ENCODE measurements at regions not wholly inside any gene's neighbourhood (a gene's known extent, or its start where the extent isn't known, plus 50 kb on each side); places are given as distances from the start of the nearest gene placed in this dataset.
"Not testable (repeated sequence)": the region's sequence is repeated elsewhere in the genome, so short reads cannot be mapped to it uniquely, and the experiment has no call there.

DNA sequence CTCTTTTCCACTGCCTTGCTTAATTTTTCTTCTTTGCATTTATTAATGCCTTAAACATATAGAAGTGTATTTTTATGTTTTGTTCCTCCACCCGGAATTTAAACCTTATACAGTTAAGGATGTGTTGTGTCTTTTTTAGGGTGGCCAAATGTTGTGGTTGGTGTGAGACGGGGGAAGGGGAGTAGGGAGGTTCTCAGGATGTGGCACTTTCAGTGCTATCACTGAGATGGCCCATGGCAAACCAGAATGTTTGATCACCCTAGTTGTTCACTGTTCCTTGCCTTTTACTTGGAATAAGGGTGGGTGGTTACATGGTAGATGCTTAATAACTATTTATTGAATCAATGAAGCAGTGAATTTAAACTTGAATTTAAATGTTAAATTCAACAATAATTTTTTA lies 216.0 kb upstream of the SLITRK1 start:
- DNase-seq = no peak

DNA sequence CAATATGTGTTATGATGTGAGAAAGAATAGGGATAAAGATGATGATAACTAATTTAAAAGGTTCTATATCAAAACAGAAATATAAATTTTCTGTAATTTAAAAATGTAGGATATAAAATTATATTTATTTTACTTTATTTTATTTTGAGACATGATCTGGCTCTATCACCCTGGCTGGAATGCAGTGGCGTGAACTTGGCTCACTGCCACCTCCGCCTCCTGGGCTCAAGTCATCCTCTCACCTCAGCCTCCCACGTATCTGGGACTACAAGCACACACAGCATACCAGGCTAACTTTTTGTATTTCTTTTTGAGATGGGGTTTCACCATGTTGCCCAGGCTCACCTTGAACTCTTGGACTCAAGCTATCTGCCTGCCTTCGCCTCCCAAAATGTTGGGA lies 214.9 kb upstream of the SLITRK1 start:
- DNase-seq = no peak

DNA sequence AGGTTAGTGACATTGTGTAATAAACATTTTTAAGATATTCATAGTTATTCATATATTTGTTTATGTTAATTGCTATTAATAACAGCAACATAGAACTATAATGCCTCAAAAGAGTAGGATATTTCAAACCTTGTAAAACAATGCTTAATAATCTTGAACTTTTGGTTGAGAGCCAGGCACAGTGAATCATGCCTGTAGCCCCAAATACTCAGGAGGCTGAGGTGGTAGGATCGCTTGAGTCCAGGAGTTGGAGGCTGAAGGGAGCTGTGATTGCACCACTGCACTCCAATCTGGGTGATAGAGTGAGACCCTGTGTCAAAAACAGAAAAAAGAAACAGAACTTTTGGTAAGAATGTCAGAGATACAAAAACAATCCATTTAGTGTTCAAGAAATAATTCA lies 213.9 kb upstream of the SLITRK1 start:
- no peak for DNase-seq

DNA sequence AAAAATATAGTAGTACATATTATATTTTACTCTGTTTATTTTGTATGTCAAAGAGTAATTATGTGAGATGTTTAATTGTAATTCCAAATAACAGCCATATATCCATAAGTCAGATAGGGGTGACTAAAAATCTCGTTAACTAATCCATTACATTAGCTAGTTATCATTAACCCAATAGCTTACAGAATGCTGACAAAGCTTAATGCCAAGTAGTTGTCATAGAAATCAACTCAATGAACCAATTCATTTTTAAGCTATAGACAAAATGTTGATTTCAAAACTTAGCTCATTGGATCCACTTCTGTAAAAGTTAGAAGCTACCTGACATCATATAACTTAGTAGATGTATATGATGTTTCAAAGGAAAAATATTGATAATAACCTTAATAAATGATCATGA lies 206.7 kb upstream of the SLITRK1 start:
- no peak for DNase-seq

DNA sequence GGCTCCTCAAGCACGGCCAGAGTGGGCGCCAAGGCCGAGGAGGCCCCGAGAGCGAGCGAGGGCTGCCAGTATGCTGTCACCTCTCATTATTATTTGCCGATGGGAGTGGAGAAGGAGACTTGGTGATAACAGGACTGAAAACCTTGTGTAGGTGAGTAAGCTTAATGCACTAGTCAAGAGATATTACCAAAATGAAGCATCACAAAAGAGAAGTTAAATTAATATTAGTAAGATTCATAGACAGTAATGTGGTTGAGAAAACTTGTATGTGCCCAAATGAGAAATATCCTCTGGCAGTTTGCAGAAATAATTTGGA lies 204.5 kb upstream of the SLITRK1 start:
- no peak for DNase-seq

DNA sequence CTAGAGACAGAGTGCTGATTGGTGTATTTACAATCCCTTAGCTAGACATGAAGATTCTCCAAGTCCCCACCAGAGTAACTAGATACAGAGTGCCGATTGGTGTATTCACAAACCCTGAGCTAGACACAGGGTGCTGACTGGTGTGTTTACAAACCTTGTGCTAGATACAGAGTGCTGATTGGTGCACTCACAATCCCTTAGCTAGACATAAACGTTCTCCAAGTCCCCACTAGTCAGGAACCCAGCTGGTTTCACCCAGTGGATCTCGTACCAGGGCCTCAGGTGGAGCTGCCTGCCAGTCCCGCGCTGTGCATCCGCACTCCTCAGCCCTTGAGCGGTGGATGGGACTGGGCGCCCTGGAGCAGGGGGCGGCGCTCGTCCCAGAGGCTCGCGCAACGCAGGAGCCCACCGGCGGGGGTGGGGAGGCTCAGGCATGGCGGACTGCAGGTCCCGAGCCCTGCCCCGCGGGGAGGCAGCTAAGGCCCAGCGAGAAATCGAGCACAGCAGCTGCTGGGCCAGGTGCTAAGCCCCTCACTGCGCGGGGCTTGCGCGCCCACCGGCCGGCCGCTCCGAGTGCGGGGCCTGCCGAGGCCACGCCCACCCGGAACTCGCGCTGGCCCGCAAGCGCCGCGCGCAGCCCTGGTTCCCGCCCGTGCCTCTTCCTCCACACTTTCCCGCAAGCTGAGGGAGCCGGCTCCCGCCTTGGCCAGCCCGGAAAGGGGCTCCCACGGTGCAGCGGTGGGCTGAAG lies 204.0 kb upstream of the SLITRK1 start:
- not testable (repeated sequence) for DNase-seq

DNA sequence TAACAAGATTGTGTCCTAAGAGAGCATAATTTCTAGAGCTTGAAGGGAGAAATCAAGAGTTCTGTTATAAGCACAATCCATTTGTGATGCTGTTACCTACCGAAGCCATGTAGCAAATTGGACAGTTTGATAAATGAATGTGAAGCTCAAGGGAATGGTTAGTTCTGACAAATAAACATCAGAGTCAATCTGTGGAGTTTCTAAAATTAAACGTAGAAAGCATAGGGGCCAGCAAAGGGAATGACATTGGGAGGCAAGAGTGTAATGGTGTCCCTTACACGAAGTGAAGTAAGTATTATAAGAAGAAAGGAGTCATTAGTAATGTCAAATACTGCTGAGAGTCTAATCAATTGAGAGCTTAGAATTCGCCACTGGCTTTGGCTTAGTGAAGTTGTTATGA lies 200.2 kb upstream of the SLITRK1 start:
- DNase-seq = no peak

DNA sequence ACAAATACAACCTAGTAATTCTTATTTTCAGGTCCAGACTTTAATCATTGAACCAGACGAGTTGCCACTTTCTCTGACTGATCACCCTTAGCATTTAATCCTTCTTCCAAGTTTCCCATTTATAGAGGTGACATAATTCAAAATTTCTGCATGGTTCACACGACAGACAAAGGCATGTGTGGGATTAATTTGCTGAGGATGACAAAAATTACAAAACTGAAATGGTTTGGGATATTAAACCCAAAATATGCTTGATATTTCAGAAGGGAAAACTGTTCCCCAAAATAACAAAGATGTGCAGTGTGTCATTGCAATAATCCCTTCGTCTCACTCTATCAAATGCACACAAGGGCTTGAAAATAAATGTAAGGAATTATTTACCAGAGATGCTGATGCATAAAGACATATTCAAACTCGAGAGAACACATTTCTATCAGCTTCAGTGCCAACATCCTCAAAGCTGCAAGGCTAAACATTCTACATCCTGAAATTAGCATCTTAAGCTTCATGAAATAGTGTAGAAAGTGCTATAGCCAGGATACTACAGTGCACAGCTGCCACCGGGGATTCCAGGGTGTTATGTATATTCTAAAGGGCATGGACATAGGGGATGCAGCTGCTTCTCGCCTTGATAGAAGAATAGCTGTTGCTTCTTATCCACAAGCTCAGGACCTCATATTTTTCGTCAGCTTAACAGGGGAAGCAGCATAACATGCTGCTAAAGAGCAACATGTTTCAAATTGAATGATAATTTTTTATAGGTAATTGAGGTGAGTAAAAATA lies 198.7 kb upstream of the SLITRK1 start:
- DNase-seq = no peak

DNA sequence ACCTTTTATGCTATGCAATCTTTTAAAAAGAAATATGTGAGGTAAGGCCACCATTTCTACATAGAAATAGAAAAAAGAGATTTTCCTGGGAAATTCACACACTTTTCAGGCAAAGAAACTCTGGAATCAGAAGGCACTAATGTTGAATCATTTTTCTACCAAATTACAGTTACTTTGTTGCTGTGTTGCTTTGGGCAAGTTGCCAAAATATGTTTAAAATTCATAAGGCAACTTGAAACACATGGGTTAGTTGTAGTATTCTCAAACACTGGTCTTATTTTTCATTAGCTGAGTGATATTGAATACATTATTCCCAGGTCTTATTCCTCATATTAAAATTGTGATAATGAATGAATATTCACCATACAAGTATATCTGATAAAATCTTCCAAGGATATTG lies 195.0 kb upstream of the SLITRK1 start:
- no peak for DNase-seq

DNA sequence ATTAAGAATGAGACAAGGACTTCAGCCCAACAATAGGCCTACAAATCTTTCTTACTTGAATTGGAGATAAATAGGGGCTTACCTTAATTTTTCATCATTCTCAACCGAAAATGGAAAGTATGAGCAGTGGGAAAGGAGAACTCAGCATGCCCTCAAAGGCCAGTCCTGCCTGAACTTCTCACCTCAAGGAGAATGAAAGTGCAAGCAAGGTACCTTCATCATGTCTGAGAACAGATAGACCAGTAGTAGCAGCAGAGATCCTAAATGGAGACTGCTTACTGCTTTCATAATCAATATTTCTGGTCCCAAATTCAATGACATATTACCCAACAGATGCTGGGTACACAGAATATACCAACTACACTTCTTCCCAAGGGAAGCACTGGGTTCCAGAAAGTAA lies 194.0 kb upstream of the SLITRK1 start:
- DNase-seq = no peak

DNA sequence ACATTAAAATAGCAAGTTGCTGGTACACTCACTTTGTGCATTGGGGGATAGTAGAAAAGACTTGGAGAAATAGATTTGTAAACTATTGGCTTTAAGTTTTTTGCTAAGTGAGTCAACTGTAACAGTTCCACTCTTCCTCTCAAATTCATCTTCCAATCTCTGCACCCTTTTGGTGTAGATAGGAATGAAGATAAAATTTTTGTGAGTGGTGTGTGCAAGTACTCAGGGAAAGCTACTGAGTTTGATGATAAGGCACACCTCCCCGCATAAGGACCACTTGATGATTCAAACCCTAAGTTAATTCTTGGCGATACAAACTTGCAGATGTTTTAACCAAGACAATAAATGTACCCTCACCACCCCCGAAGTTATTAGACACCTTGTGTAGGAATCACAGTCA lies 168.3 kb upstream of the SLITRK1 start:
- no peak for DNase-seq

DNA sequence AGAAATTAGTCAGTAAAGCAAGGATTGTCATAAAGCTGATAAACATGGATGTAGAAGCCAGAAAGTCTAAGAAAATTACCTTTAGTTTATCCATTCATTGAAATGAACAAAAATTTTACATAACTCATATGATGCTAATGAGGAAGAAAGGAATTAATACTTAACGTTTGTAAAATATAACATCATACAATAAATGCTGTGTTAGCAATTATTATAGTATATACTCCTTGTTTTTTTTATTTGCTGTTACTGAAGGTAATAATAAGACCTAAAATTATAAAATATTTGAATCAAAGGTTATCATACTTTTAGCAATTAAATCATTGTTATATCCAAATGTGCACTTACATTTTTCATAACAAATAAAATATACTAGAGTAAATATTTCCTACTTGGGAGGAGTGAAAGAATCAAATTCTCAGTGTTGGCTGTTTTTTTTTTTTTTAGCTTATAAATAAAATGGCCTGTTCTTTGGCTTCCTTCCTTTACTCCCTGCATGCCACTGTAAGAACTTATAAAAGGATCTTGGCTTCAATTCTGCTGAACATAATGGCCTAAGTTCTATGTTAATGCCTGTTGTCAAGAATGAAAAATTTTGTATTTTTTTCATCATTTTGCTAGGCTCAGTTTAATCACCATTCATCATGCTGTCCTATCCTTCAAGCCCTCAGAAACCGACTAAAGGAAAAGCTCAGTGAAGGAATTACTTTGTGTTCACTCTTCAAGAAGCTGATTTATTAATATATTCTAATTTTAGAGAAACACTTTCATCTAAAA lies 167.4 kb upstream of the SLITRK1 start:
- no peak for DNase-seq

DNA sequence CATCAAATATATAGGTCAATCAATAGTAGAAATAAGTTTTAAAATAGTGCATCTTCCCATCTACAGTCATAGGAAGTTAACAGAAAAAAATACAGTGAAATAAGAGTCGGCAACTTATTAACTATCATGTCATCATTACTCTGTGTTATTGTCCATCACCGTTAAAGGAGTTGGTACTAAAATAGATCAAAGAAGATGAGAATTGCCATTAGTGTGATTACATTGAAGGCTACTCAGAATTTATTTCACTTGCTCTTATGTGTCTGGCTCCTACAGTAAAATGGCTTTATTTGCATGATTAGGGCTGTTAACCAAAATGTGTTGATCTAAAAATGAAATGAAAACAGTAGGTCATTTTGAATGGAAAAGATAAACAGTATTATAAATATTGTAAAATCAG lies 162.5 kb upstream of the SLITRK1 start:
- DNase-seq = no peak

DNA sequence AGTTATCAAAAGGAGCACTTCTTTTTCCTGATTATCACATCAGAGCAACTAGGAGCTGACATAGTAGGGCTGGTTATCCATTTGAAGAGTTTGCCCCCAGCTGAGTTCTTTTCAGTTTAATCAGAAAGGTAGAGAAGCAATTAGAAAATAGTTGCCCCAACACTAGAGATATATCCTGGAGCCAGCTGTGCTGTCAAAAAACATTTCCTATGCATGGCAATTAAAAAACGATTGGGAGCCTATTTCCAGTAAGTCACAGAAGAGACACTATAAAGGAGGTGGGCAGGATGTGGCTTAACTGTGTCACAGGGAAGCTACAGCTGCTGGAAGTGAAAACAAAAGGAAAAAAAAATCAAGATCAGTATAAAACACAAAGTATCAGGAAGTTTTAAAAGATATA lies 155.7 kb upstream of the SLITRK1 start:
- no peak for DNase-seq

DNA sequence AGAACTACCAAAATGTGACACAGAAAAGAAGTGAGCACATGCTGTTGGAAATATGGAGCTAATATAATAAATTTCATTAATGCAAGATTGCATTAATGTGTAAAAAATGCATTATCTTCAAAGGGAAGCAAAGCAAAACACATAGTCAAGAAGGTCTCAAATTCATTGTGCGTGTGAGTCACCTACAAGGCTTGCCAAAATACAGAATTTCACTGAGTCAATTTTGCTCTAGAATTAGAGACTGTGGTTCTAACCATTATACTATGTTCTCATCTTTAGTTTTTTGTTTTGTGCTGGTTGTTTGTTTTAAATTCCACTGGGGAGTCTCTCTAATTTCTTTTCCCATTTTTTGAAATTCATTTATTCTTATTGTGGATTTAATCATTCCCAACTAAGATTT lies 149.8 kb upstream of the SLITRK1 start:
- no peak for DNase-seq

DNA sequence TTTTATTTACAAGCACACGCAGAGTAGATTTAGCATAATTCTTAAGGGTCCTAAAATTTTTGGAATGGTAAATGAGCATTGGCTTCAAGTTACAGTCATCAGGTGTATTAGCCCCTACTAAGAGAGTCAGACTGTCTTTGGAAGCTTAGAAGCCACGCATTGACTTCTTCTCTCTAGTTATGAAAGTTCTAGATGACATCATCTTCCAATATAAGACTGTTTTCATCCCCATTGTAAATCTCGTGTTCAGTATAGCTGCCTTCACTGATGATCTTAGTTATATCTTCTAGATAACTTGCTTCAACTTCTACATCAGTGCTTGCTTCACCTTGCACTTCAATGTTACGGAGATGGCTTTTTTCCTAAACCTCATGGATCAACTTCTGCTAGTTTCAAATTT lies 148.8 kb upstream of the SLITRK1 start:
- DNase-seq = no peak

DNA sequence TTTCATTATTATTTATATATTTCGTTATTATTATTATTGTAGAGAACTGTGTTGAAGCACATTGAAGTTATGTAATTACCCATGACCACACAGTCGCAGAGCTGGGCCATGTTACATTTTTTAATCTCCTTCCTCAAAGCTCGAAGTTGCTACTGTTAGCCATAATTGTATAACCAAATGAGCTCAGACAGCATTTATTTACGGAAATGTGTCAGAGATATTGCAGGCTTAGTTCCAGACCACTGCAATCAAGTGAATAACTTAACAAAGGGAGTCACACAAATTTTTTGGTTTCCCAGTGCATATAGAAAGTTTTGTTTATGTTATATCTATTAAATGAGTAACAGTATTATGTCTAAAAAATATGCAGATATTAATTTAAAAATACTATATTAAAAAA lies 147.1 kb upstream of the SLITRK1 start:
- DNase-seq = no peak

DNA sequence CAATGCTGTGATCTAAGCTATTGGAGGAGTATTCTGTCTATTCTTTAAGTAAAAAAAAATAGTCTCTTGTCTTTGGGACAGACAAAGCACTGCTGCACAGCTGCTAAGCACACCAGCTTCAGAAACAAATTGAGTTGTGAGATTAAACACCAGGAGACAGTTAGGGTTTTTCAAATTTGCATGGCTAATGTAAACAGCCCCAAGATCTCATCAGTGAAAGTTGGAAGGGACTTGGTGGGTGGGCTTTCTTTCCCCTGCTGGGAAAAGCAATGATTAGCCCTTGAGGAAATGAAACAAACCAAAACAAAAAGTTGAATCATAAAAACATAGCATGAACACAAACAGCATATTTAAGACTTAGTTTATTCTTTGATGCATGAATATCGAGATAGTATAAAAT lies 143.6 kb upstream of the SLITRK1 start:
- DNase-seq = no peak

DNA sequence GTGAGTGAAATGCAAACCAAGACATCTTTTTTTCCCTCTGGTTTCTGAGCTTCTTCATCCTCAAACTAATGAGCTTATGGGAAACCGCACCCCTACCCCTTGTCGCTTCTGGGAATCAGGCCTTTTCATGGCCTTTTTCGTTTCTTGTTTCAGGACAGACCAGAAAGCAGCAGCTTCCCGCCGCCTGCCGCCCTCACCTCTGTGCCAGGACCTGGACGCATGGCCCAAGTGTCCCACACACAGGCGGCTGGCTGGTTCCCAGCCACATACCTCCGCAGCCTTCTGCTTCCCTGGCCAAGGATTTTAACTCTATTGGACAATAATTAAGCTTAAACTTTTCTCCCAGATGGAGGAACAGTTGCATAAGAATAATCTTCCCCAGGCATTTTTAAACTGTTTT lies 114.1 kb upstream of the SLITRK1 start:
- no peak for DNase-seq

DNA sequence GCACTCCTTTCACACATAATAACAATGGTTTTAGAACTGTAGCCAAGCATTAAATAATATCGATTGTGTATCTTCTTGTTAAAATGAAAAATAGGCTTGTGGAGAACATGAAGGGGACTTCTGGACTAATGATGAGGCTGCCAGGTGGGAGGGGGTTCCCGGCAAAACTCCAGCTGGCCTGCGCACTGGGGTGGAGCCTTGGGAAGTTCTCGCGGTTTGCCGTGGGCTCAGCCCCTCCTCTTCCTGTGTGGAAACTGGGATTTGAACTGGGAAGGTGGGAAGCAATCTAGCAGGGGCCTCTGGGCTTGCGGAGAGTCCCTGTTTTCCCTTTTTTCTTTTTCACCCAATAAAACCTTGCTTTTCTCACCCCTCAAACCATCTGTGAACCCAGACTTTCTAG lies 113.7 kb upstream of the SLITRK1 start:
- no peak for DNase-seq

DNA sequence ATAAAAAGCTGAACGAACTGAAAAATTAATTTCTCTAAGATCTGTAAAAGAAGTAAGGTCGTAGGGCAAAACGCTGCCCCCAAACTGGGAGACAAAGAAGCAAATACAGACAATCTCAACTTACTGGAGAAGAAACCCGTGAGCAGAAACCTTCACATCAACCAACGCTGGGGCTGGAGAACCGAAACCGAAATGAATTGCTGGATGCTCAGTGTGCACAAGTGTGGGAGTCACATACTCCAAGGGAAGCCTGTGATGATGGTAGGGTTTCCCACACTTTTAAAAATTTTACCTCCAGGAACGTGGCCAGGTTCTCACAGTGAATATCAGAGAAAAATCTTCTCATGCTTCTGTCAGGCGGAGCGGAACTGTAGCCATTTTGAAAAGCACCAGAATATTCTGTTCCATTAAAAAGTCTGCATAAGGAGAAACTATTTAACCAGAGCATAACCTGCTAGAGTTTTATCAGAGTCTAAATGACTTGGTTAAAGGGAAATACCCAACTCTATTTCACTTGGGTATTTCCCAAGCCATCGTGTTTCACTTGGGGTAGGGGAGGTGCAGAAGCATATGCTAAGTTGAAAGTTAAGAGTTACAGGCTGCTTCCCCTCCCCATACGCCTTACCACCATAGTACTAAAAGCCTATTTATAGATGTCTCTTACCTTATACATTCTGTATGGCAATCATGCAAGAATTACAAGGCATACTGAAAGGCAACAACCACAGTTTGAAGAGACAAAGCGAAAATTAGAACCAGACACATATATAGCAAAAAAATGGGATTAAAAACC lies 110.5 kb upstream of the SLITRK1 start:
- DNase-seq = no peak

DNA sequence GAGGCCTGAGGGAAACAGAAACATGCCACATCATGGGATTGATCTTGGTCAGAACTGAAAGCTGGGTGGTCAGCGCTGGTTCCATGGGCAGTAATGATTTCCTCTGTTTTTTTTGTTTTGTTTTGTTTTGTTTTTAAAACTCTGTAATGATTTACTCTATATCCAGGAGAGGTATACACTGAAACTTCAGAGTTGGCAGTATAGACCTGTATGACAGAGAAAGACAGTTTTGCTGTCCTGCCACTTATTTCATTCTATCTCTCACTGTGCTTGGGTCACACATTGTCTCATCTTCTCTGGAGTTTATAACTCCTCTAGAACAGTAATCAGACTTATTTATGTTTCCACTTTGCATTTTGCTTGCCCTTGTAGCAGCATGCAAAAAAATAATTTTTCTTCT lies 105.1 kb upstream of the SLITRK1 start:
- no peak for DNase-seq

DNA sequence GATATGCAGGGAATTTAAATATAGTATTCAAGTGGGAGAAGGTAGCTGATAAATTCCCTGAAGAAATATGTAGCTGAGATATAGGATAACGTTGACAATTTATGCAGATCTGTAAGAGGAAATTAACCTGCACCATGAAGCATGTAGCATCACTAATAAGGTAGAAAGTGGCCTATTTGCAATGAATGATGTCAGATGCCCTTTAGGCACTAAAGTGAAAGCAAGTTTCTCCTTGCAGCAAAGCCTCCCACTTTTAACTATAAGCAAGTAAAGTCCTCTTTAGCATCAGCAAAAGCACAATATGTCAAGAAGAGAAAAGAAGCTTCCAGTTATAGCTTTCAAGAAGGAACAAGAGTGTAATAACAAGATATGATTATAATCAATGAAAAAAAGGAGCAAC lies 102.5 kb upstream of the SLITRK1 start:
- DNase-seq = no peak
